ENCODE measurements at regions not wholly inside any gene's neighbourhood (a gene's known extent, or its start where the extent isn't known, plus 50 kb on each side); places are given as distances from the start of the nearest gene placed in this dataset.

GRCh38 chr5:164354139-164354751, 848.8 kb downstream of the MAT2B start:
- DNase-seq: no peak

DNA sequence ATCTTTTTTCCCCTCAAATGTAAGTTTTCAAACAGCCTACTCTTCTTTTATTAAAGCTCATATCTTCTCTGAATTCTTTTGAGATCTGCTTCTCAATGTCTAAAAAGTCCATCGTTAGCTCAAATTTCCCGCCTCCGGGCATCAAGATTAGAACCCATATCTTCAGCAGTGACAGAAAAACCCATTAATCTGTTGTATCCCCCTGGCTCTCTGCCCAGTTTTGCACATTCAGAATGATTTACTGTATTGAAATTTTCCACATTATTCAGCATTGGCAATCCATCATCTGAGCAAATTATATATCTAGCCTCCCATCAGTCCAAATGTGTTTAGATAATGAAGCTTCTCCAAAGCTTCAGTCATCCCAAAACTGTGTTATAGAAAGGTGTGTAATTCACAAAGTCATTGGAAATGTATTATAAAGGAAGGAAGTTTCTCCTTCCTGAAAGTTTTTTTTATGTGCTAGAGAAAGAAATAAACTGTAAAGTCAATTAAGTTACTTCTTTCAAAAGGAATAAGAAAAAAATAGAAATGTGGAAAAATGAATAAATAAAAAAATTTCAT, 849.9 kb downstream of the MAT2B start:
- no peak for DNase-seq

- no peak for DNase-seq
Measured at GRCh38 chr5:164356790-164357189, 851.4 kb downstream of the MAT2B start.

- no peak for DNase-seq
Measured at GRCh38 chr5:164357395-164358033, 852.1 kb downstream of the MAT2B start.

DNA sequence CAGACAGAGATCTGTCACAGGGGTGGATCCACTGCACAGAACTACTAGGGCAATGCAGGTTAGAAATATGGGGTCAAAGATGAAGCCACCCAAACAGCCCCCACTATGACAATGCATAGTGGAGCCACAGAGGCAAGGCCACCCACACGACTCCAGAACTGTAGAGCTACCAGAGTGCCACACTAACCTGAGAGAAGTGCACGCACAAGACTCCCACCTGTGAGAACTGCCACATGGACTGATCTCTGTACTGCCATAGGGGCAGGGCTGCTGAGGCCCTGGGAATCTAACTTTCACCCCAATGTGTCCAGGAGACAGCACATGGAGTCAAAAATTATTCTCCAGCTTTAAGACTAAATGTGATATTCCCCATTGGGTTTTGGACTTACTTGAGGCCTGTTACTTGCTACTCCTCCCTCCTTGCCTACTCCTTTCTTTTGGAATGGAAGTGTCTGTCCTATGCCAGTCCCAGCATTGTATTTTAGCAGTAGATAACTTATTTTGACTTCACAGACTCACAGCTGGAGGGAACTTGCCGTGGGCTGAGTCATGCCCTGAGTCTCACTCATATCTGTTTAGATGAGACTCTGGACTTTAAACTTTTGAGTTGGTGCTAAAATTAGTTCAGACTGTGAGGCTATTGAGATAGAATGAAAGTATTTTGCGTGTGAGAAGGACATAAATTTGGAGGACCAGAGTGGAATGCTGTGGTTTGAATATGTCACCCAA, 853.3 kb downstream of the MAT2B start:
- DNase-seq: no peak

GRCh38 chr5:164359260-164360255, 854.1 kb downstream of the MAT2B start:
- DNase-seq: no peak

GRCh38 chr5:164360589-164360988, 855.2 kb downstream of the MAT2B start:
- DNase-seq: no peak

DNA sequence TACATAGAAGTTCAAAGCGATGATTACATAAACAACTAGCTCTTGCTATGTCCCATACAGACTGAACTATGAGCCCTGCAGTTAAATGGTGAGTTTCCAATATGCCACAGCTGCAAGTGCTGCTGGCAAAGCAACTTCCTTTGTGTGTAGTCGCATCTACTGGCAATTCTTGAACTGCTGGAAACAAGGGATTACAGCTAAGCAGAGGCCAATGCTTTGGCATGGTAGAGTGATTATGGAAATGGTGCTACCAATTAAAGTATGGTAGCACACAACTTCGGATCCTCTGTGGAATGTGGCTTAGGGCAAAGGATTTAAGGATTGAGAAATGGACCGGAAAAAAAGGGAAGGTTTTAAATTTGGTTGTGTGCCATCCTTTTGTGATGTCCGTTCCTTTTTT, 856.6 kb downstream of the MAT2B start:
- no peak for DNase-seq

DNA sequence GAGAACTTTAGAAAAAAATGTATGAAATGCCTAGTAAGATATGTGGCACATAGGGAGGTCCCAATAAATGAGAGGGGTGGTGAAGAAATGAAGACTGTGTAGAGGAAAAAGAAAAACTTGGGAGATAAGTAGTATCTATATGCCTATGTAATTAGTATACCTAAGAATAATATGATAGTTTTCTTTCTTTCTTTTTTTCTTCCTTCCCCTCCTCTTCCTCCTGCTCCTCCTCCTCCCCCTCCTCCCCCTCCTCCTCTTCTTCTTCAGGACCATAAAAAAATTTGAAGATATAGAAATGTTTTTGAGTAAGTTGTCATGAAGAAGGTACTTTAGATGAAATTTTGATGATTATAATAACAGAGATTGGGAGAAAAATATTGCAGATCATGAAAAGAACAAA, 857.4 kb downstream of the MAT2B start:
- DNase-seq: no peak

- DNase-seq: no peak
Measured at GRCh38 chr5:164364237-164365208, 859.1 kb downstream of the MAT2B start.

- no peak for DNase-seq
Measured at GRCh38 chr5:164370841-164371240, 865.4 kb downstream of the MAT2B start.

GRCh38 chr5:164372892-164373291, 867.5 kb downstream of the MAT2B start:
- DNase-seq: no peak

DNA sequence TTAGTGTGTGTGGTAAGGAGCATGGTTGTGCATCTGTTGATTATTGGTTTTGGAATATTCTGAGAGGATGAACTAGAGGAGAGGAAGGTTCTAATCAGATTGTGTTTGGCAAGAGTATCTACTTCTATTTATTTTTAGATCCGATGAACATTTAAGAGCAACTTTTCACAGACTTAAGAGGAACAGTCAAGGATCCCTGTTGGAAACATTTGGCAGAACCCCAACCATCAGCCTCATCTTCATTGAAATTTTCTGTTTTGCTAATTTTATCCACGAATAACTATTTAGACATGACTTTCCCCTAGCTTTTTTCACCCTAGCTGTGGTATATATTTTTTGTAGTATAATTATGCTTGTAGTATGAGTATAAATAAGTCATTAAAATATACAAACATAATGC, 868.5 kb downstream of the MAT2B start:
- DNase-seq: no peak

DNA sequence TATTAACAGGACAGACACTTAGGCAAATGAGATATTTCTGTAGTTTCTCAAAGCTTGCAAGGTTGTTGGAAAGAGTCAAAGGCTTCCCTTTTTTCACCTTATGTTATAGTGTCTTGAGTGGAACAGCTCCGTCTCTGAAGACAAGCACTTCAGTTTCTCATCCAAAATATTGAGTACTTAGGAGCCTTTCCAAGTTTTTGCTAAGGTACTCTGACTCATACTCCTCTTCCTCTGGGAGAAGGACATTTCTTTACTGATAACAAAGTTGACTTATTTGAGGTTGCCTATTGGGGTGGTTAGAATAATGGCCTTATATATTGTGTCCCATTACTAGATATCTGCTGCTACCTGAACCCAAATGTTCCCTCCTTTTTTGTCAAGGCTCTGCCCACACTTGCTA, 869.6 kb downstream of the MAT2B start:
- DNase-seq: no peak

- DNase-seq: no peak
Measured at GRCh38 chr5:164376843-164377242, 871.4 kb downstream of the MAT2B start.

DNA sequence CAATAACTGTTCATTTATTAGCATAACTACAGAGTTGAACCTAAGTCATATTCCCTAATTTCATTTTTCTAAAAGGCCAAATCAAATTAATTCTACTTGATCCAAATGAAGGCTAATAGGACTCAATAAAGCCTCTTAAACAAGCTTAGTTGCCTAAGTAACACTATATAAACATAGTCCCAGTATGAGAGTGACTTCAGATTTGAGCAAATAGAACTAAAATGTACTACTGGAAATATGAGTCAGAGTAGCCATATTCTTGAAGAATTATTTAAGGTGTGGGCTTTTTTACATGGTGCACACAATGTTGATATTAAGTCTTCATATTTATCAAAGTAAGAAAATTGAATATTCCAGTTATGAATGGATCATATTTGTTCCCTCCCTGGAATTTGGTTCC, 872.3 kb downstream of the MAT2B start:
- DNase-seq: no peak

GRCh38 chr5:164383662-164384061, 878.2 kb downstream of the MAT2B start:
- no peak for DNase-seq

- DNase-seq: no peak
Measured at GRCh38 chr5:164392531-164392930, 887.1 kb downstream of the MAT2B start.

DNA sequence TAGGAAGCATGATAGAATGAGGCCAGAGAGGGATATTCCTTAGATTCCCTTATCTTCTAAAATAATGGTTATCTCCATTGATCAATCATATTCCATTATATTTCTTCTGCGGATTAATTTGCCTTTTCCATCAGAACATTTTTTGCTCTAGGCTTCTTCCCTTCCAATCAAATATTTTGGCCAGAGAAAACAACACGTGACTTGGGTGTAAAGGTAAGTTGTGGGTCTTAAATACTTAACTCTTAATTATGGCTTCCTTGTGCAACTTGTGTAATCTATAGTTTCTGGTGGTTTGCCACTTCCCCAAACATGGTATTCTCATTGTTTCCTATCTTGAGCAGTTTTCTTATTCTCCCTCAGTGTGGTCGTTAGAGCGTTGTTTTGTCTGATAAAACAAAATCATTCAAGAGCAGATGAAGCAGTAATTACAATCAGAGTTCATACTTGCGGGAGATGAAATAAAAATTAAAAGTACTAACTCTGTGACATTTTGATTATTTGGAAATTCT, 889.3 kb downstream of the MAT2B start:
- no peak for DNase-seq

DNA sequence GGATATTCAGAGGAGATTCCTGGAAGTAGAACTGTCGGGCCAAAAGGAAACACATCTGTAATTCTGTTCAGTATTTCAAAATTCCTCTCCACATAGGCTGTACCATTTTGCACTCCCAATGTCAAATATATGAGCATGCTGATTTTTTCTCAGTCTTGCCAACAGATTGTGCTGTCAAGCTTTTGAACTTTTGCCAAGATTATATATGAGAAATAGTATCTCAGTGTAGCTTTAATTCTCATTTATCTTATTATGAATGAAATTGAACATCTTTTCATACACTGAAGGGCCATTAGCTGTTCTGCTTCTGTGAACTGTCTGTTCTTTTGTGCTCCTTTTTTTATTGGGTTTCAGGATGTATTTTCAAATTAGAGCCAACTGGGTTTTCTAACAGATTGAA, 907.1 kb downstream of the MAT2B start:
- no peak for DNase-seq

DNA sequence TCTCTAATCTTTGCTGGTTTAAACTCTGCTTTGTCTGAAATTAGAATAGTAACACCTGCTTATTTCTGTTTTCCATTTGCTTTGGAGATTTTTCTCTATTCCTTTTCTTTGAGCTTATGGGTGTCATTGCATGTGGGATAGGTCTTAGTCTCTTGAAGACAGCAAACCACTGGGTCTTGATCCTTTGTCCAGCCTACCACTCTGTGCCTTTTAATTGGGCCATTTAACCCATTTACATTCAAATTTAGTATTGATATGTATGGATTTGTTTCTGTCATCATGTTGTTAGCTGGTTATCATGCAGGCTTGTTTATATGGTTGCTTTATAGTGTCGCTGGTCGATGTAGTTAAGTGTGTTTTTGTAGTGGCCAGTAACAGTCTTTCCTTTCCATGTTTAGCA, 914.7 kb downstream of the MAT2B start:
- no peak for DNase-seq

Measured in right kidney (tissue), 1 donor.